DND-41 (cell line): ENCODE measurements at regions not wholly inside any gene's neighbourhood (a gene's known extent, or its start where the extent isn't known, plus 50 kb on each side); places are given as distances from the start of the nearest gene placed in this dataset.

Experiments
- EZH2 ChIP-seq: IDR thresholded peaks from 3 replicates; pipeline ENCODE4 v1.6.1; 2012; ENCODE audit warnings: borderline replicate concordance, low read depth, mild to moderate bottlenecking, moderate library complexity, low read length, inconsistent platforms; ENCODE audit not compliant: severe bottlenecking
- TF ChIP-seq, protein P1 (sequence below): IDR thresholded peaks from 2 replicates; pipeline ENCODE4 v1.5.1; 2012; ENCODE audit warnings: borderline replicate concordance, low read length, moderate library complexity, mild to moderate bottlenecking; ENCODE audit not compliant: poor library complexity, severe bottlenecking; ENCODE audit errors: extremely low read depth

- no peak for TF ChIP-seq EZH2
- TF ChIP-seq, protein P1, sequence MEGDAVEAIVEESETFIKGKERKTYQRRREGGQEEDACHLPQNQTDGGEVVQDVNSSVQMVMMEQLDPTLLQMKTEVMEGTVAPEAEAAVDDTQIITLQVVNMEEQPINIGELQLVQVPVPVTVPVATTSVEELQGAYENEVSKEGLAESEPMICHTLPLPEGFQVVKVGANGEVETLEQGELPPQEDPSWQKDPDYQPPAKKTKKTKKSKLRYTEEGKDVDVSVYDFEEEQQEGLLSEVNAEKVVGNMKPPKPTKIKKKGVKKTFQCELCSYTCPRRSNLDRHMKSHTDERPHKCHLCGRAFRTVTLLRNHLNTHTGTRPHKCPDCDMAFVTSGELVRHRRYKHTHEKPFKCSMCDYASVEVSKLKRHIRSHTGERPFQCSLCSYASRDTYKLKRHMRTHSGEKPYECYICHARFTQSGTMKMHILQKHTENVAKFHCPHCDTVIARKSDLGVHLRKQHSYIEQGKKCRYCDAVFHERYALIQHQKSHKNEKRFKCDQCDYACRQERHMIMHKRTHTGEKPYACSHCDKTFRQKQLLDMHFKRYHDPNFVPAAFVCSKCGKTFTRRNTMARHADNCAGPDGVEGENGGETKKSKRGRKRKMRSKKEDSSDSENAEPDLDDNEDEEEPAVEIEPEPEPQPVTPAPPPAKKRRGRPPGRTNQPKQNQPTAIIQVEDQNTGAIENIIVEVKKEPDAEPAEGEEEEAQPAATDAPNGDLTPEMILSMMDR: no peak
These were observed 392.7 kb upstream of the ID2 start for GRCh38 chr2:8289111-8289510.
